GM12874 (cell line): ENCODE measurements at regions not wholly inside any gene's neighbourhood (a gene's known extent, or its start where the extent isn't known, plus 50 kb on each side); places are given as distances from the start of the nearest gene placed in this dataset.

Source experiments
- TF ChIP-seq, protein P1 (sequence below): IDR thresholded peaks from 2 replicates; pipeline ENCODE4 v1.5.1; 2011; ENCODE audit warnings: low read depth, mild to moderate bottlenecking, control low read depth, low read length, moderate library complexity; ENCODE audit not compliant: insufficient read depth

DNA sequence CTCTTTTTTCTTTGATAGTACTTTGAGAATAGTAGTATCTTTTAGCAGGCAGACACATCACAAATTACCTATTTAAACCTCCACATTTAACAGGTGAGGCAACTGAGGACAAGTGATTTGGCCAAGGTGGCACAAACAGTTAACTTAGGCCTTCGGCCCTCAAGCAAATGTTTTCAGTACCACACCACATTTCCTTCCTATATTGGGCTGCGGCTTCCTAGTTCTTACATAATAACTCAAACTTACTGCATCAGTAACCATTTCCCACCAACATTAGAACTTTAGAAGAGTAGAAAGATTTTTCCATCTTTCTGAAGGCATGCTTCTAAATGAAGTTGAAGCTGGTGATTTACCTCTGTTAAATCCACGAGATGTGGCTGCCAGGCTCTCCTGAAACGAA is 63.2 kb upstream of the SLC4A4 start:
- TF ChIP-seq, protein P1, sequence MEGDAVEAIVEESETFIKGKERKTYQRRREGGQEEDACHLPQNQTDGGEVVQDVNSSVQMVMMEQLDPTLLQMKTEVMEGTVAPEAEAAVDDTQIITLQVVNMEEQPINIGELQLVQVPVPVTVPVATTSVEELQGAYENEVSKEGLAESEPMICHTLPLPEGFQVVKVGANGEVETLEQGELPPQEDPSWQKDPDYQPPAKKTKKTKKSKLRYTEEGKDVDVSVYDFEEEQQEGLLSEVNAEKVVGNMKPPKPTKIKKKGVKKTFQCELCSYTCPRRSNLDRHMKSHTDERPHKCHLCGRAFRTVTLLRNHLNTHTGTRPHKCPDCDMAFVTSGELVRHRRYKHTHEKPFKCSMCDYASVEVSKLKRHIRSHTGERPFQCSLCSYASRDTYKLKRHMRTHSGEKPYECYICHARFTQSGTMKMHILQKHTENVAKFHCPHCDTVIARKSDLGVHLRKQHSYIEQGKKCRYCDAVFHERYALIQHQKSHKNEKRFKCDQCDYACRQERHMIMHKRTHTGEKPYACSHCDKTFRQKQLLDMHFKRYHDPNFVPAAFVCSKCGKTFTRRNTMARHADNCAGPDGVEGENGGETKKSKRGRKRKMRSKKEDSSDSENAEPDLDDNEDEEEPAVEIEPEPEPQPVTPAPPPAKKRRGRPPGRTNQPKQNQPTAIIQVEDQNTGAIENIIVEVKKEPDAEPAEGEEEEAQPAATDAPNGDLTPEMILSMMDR = no peak

DNA sequence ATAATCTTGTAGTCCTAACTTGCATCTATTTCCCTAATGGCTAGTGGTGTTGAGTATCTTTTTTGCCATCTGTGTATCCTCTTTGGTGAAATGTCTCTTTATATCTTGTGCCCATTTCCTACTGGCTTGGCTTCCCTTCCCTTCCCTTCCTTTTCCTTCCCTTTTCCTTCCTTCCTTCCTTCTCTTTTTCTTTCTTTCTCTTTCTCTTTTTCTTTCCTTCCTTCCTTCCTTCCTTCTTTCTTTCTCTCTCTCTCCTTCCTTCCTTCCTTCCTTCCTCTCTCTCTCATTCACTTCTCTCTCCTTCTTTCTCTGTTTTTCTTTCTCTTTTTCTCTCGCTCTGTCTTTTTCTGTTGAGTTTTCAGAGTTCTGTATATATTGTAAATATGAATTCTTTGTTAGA is 61.5 kb upstream of the SLC4A4 start:
- TF ChIP-seq, protein P1 = no peak

DNA sequence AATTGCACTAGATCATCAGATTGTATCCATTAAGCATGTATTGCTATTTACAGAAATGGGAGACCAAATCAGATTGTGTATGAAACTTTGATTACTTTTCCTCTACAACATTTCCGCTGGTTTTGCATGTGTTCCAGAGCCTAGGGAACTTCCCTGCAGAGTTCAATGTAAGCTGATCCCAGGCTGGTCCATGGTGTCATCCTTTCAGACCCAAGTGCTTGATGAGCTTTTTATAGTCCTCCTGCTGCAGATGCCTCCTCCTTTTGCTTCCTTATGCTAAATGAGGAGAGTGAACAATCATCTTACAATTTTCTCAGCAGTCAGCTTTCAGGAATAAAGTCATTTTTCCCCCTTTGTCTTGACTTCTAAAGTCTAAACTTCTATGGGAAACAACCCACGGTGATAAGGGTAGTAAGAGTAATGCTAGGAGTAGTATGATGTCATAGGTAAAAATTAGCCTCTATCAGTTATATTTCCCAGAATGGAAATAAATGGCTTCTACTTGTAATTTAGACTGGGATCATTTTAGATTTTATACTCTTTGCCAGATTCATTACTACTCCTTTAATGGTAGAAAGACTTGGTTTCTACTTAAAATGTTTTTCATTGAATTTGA is 55.1 kb upstream of the SLC4A4 start:
- TF ChIP-seq, protein P1 = no peak

DNA sequence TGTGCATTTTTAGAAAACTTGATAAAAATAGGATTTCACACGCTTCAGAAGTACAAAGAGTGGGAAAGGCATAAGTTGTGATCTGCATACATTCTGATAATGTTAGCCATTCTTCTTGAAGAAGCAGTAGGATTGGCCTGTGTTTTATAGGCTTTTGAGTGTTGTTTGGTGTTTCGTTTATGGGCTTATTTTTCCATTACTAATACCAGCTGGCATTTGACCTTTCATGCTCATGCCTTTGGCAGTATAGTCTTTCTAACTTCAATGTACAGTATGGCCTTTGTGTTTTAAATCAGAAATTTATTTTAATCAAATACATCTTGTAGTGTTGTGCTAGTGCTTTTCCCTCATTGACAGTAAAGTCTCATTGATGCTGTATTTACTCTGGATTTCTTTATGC is 51.5 kb upstream of the SLC4A4 start:
- TF ChIP-seq, protein P1 = no peak

DNA sequence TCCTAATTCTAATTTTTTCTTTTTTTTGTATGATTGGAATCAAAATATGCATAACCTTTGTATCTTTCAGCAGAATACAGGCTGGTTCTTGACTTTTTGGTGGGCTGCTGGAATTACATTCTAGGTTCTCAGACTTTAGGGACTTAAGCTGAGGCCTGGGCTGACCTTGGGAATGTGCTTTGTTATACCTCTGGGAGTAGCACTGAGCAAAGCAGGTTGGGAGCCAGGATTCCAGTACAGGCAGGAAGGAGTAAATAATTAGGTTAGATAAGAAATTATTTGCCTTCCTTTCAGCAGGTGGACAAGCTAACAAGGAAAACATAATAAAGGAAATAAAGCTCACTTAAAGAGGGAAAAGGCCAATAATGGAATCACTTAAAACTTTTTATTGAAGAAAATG is 49.9 kb upstream of the SLC4A4 start:
- TF ChIP-seq, protein P1 = no peak
